Fibroblast of lung (primary cell): ENCODE measurements at regions not wholly inside any gene's neighbourhood (a gene's known extent, or its start where the extent isn't known, plus 50 kb on each side); places are given as distances from the start of the nearest gene placed in this dataset.

Experiments
- DNase-seq, 2 donors: peaks; one replicate each; pipeline versions ENCODE4 v3.0.0 to v3.0.0-alpha.2; 2010; ENCODE audit warnings: low read depth in 2 of 2
- H2AFZ ChIP-seq: 2 replicates; pipeline ENCODE4 v1.5.1; 2012; ENCODE audit warnings: low read length, control low read depth, inconsistent platforms
- H3K27ac ChIP-seq: 2 replicates; pipeline ENCODE4 v1.5.1; 2011; ENCODE audit warnings: low read length, control low read depth; ENCODE audit not compliant: insufficient read depth
- H3K27me3 ChIP-seq: 2 replicates; pipeline ENCODE4 v1.5.1; 2011; ENCODE audit warnings: mild to moderate bottlenecking, low read length; ENCODE audit not compliant: control insufficient read depth, insufficient read depth
- H3K36me3 ChIP-seq: 2 replicates; pipeline ENCODE4 v1.5.1; 2011; ENCODE audit warnings: low read length; ENCODE audit not compliant: control insufficient read depth, insufficient read depth
- H3K4me1 ChIP-seq: 2 replicates; pipeline ENCODE4 v1.5.1; 2011; ENCODE audit warnings: low read length; ENCODE audit not compliant: control insufficient read depth, insufficient read depth; ENCODE audit errors: extremely low read depth
- H3K4me2 ChIP-seq: 2 replicates; pipeline ENCODE4 v1.5.1; 2011; ENCODE audit warnings: low read length, control low read depth; ENCODE audit not compliant: insufficient read depth; ENCODE audit errors: extremely low read depth
- H3K4me3 ChIP-seq, 4 experiments: fragments of 200-600 bp in 1 of 4; sonication (generic) in 1 of 4; replicated peaks in 1 of 4; 2 replicates each; pipeline ENCODE4 v1.5.1; 2011 to 2016; ENCODE audit warnings: low read length in 4 of 4, low read depth in 3 of 4, mild to moderate bottlenecking in 3 of 4, control low read depth in 2 of 4, inconsistent platforms in 1 of 4, mixed read lengths in 1 of 4; ENCODE audit not compliant: insufficient read depth in 1 of 4; ENCODE audit errors: control extremely low read depth in 1 of 4
- H3K79me2 ChIP-seq: 2 replicates; pipeline ENCODE4 v1.5.1; 2012; ENCODE audit warnings: mild to moderate bottlenecking, low read length, inconsistent platforms; ENCODE audit not compliant: control insufficient read depth, insufficient read depth
- H3K9ac ChIP-seq: 2 replicates; pipeline ENCODE4 v1.5.1; 2011; ENCODE audit warnings: mild to moderate bottlenecking, low read length, control low read depth; ENCODE audit not compliant: insufficient read depth
- H3K9me3 ChIP-seq: 2 replicates; pipeline ENCODE4 v1.5.1; 2012; ENCODE audit warnings: low read depth, low read length; ENCODE audit not compliant: control insufficient read depth, insufficient read depth
- H4K20me1 ChIP-seq: 2 replicates; pipeline ENCODE4 v1.5.1; 2011; ENCODE audit warnings: low read length; ENCODE audit not compliant: control insufficient read depth, insufficient read depth; ENCODE audit errors: extremely low read depth
- CTCF ChIP-seq, 2 donors: IDR thresholded peaks in 1 of 2; conservative IDR thresholded peaks in 1 of 2; 1 replicate in 1 of 2; 2 replicates in 1 of 2; pipeline ENCODE4 v1.5.1; 2011 to 2012; ENCODE audit warnings: low read length in 2 of 2, control low read depth in 1 of 2, inconsistent platforms in 1 of 2, low read depth in 1 of 2, mild to moderate bottlenecking in 1 of 2
- EZH2 ChIP-seq: IDR thresholded peaks from 2 replicates; pipeline ENCODE4 v1.5.1; 2012; ENCODE audit warnings: low read length, control low read depth, mild to moderate bottlenecking; ENCODE audit errors: missing control alignments

GRCh38 chr5:89946508-89946907 is 463.0 kb downstream of the CETN3 start:
- no peaks in the 10 kb centered on the region for H3K27me3 ChIP-seq
- no peak for TF ChIP-seq EZH2
- no peak for TF ChIP-seq CTCF (conservative IDR thresholded peaks at IDR 0.05 in 1 of 2, IDR thresholded peaks at IDR 0.05 in 1 of 2; ENCODE audit: low read depth in 1 of 2, low read length in 2 of 2)
- H3K27ac ChIP-seq, result no peak overlapping the region
- no peak overlapping the region for H3K4me2 ChIP-seq
- no peak overlapping the region for H2AFZ ChIP-seq
- H4K20me1 ChIP-seq, result no peaks in the 10 kb centered on the region
- no peak overlapping the region for H3K4me3 ChIP-seq
- no peaks in the 10 kb centered on the region for H3K79me2 ChIP-seq
- H3K9ac ChIP-seq, result no peak overlapping the region
- H3K9me3 ChIP-seq, result no peaks in the 10 kb centered on the region
- no peaks in the 10 kb centered on the region for H3K36me3 ChIP-seq
- H3K4me1 ChIP-seq, result no peaks in the 10 kb centered on the region
- no peak for DNase-seq

- Histone ChIP-seq H3K4me3 (no peak overlapping the region), H3K27ac (no peak overlapping the region), H2AFZ (no peak overlapping the region), H3K79me2 (no peaks in the 10 kb centered on the region), H4K20me1 (no peaks in the 10 kb centered on the region), H3K4me2 (no peak overlapping the region), H3K36me3 (no peaks in the 10 kb centered on the region), H3K9ac (no peak overlapping the region), H3K9me3 (no peaks in the 10 kb centered on the region), H3K4me1 (no peaks in the 10 kb centered on the region), H3K27me3 (no peaks in the 10 kb centered on the region)
- TF ChIP-seq CTCF (conservative IDR thresholded peaks at IDR 0.05 in 1 of 2, IDR thresholded peaks at IDR 0.05 in 1 of 2; ENCODE audit: low read depth in 1 of 2, low read length in 2 of 2) (no peak), EZH2 (no peak)
- DNase-seq, result no peak
These were observed 467.4 kb downstream of the CETN3 start for GRCh38 chr5:89942171-89942570.

GRCh38 chr5:89936576-89936975 is 473.0 kb downstream of the CETN3 start:
- no peaks in the 10 kb centered on the region for H3K4me1 ChIP-seq
- no peak overlapping the region for H3K4me2 ChIP-seq
- H4K20me1 ChIP-seq, result no peaks in the 10 kb centered on the region
- TF ChIP-seq CTCF (conservative IDR thresholded peaks at IDR 0.05 in 1 of 2, IDR thresholded peaks at IDR 0.05 in 1 of 2; ENCODE audit: low read depth in 1 of 2, low read length in 2 of 2) (no peak), EZH2 (no peak)
- no peaks in the 10 kb centered on the region for H3K79me2 ChIP-seq
- no peaks in the 10 kb centered on the region for H3K36me3 ChIP-seq
- no peaks in the 10 kb centered on the region for H3K9me3 ChIP-seq
- DNase-seq, result no peak
- H2AFZ ChIP-seq, result no peak overlapping the region
- no peaks in the 10 kb centered on the region for H3K27me3 ChIP-seq
- H3K9ac ChIP-seq, result no peak overlapping the region
- H3K4me3 ChIP-seq, result no peak overlapping the region
- H3K27ac ChIP-seq, result no peak overlapping the region
